T-helper 1 cell treated with Interleukin-12 subunit alpha and Interleukin-12 subunit beta and Interleukin-4 antibody, amounts not matched to agents 30 μg/mL and 1 μg/mL, for 36 hours (primary cell): ENCODE measurements at regions not wholly inside any gene's neighbourhood (a gene's known extent, or its start where the extent isn't known, plus 50 kb on each side); places are given as distances from the start of the nearest gene placed in this dataset.

ENCODE experiments used
- H3K27ac Mint-ChIP-seq: one replicate; pipeline ENCODE4 v1.8.0; 2021; ENCODE audit warnings: mild to moderate bottlenecking, mixed read lengths
- H3K27me3 Mint-ChIP-seq: one replicate; pipeline ENCODE4 v1.8.0; 2021; ENCODE audit warnings: low read depth, mixed read lengths
- H3K36me3 Mint-ChIP-seq: one replicate; pipeline ENCODE4 v1.8.0; 2021; ENCODE audit warnings: low read depth, mixed read lengths
- H3K4me1 Mint-ChIP-seq: one replicate; pipeline ENCODE4 v1.8.0; 2021; ENCODE audit warnings: low read depth, mixed read lengths
- H3K4me3 Mint-ChIP-seq: one replicate; pipeline ENCODE4 v1.8.0; 2021; ENCODE audit warnings: mild to moderate bottlenecking, moderate library complexity, mixed read lengths
- H3K9me3 Mint-ChIP-seq: one replicate; pipeline ENCODE4 v1.8.0; 2021; ENCODE audit warnings: mixed read lengths

DNA sequence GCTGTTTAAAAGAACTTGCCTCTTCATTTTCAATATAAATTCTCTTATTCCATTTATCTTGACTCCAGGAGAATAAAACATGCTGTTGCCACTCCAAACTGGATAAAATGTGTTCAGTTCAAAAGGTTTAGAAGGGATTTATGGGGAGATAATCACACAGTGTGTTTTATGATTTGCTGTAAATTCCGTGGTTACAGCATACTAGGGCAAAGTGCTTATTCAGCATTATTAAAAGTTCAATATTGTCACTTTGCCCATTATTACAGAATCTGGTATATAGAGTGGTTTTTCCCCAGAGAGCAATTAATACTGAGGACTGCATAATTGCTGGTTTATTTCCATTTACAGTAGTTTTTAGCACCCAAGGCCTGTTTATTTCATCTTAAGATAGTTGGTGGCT lies 780.9 kb upstream of the RAG2 start:
- Mint-ChIP-seq H3K36me3 (no peaks in the 10 kb centered on the region), H3K9me3 (peaks cover 28% of the 10 kb centered on the region), H3K4me3 (no peak overlapping the region), H3K27ac (no peak overlapping the region), H3K27me3 (no peaks in the 10 kb centered on the region), H3K4me1 (no peaks in the 10 kb centered on the region)

DNA sequence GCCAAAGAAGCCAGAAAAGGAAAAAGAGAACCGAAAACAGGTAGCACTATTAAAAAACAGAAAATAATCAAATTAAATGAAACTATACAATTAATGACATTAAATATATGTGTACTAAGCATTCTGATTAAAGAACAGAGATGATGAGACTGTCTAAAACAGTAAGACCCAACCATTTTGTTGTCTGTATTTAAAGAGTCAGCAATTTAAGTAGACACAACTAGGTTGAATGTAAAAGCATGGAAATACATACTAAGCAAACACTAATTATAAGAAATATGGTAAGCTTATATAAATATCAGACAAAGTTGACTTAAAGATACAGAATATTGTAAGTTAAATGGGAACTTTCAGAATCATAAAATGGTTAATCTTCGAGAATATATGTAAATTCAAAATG lies 774.6 kb upstream of the RAG2 start:
- Mint-ChIP-seq H3K27me3 (no peaks in the 10 kb centered on the region), H3K4me3 (no peak overlapping the region), H3K27ac (no peak overlapping the region), H3K4me1 (no peaks in the 10 kb centered on the region), H3K9me3 (peaks cover 13% of the 10 kb centered on the region), H3K36me3 (no peaks in the 10 kb centered on the region)

DNA sequence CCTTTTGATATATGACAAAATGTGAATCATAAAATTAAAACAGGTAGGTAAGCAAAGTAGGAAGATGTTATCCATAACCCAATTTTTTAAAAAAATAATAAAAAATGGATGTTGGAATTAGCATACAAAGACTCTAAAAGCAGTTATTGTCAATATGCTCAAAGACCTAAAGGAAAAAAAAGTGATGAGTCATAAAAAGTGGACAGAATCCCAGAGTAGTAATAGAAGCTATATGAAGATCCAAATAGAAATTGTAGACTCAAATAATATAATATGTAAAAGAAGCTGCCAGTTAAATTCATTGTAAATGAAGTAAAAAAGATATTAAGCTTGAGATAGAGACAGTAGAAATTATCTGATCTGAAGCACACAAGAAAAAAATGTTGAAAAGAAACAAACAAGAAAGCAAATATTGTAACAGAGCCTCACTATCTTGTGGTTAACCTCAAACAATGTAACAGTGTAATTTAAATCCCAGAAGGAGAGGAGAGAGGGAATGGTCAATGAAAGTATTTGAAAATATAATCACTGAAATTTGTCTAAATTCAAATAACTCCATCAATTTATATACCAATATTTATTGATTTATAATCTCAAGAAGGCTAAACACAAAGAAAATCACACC lies 773.4 kb upstream of the RAG2 start:
- Mint-ChIP-seq H3K36me3 (no peaks in the 10 kb centered on the region), H3K9me3 (peaks cover 9% of the 10 kb centered on the region), H3K27ac (no peak overlapping the region), H3K27me3 (no peaks in the 10 kb centered on the region), H3K4me1 (no peaks in the 10 kb centered on the region), H3K4me3 (no peak overlapping the region)

DNA sequence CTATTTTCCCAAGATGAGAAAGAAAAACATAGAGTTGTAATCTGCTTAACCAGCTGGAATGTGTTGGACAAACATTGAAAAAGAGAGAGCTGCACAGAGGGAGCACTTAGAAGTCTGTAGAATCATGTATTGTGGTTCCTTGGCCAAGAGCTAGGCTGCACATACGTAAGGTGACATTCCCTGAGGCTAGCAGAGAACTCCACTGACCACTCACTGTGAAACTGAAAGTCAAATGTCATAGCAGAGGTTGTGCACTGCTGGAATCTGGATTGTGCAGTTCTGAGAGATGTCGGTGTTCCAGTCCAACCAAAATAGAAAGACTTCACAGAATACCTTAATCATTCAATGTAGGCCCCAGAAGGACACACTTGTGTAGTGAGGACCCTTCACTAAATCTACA lies 772.8 kb upstream of the RAG2 start:
- peaks cover 3% of the 10 kb centered on the region for H3K9me3 Mint-ChIP-seq
- no peak overlapping the region for H3K27ac Mint-ChIP-seq
- no peaks in the 10 kb centered on the region for H3K4me1 Mint-ChIP-seq
- no peak overlapping the region for H3K4me3 Mint-ChIP-seq
- H3K36me3 Mint-ChIP-seq: no peaks in the 10 kb centered on the region
- no peaks in the 10 kb centered on the region for H3K27me3 Mint-ChIP-seq

DNA sequence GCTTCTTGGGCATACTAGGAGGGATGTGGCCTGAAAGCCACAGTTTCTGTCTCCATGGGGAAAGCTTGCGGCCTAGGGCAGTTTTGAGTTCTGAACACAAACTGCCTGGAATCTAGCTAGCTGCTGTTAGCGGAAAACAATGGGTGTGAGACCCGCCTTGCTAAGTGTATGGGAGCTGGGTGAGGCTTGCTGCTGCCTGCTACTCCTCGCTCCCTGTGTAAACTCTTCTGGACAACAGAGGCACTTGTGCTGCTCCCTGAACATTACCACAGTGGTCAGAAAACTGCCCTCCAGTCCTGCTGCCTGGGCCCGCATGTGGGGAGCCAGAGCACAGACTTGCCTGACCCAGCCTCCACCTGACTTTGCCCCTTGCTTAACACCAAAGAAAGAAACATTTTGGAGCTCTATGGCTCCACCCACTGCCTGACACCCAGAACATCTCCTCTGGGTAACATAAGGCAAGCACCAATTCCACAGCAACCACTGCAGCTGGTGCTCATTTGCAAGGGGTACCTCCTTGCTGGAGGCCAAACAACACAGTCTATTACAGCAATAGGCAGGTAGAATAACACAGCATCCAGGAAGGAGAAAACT lies 766.3 kb upstream of the RAG2 start:
- H3K36me3 Mint-ChIP-seq: no peaks in the 10 kb centered on the region
- H3K27me3 Mint-ChIP-seq: no peaks in the 10 kb centered on the region
- H3K9me3 Mint-ChIP-seq: peaks cover 19% of the 10 kb centered on the region
- no peak overlapping the region for H3K4me3 Mint-ChIP-seq
- H3K4me1 Mint-ChIP-seq: no peaks in the 10 kb centered on the region
- no peak overlapping the region for H3K27ac Mint-ChIP-seq

DNA sequence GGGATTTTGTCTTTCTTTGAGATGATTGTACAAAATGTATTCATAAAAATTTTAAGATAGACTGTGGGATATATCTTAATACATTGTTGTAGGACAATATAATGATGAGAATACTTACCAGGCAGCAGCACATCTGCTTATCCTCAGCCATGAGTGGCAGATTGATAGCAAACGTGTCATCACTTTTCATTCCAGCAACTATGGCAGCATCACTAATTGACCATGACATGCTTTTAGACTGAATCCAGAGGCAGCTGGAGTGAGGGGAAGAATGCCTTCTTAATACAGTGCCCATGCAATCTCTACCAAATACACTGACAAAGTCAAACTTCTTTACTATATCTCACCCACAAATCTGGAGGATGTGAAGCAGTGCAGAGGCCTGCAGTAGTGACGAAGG lies 755.2 kb upstream of the RAG2 start:
- no peak overlapping the region for H3K27ac Mint-ChIP-seq
- H3K27me3 Mint-ChIP-seq: no peaks in the 10 kb centered on the region
- peaks cover 24% of the 10 kb centered on the region for H3K9me3 Mint-ChIP-seq

DNA sequence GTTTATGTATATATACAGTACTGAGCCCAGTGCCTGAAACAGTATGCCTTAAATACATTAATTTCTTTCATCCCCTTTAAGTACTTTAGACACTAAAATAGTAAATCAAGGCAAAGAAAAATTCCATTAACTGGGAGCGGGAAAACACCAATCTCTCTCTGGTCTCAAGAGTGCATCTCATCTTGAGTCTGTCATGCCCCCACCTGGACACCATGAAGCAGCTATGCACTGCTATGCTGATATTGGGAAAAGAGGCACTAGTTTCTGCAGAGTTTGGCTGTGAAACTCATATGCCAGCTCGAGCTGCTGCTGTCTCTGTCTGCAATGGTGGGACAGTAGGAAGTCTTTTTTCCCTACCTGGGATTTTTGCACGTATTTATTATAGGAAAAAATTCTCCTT lies 754.4 kb upstream of the RAG2 start:
- Mint-ChIP-seq H3K27ac (no peak overlapping the region), H3K27me3 (no peaks in the 10 kb centered on the region), H3K4me3 (no peak overlapping the region), H3K36me3 (no peaks in the 10 kb centered on the region), H3K9me3 (peaks cover 17% of the 10 kb centered on the region), H3K4me1 (no peaks in the 10 kb centered on the region)

More for the DNA sequence above, 755.2 kb upstream of the RAG2 start:
- H3K4me3 Mint-ChIP-seq: no peak overlapping the region
- H3K4me1 Mint-ChIP-seq: no peaks in the 10 kb centered on the region
- H3K36me3 Mint-ChIP-seq: no peaks in the 10 kb centered on the region

DNA sequence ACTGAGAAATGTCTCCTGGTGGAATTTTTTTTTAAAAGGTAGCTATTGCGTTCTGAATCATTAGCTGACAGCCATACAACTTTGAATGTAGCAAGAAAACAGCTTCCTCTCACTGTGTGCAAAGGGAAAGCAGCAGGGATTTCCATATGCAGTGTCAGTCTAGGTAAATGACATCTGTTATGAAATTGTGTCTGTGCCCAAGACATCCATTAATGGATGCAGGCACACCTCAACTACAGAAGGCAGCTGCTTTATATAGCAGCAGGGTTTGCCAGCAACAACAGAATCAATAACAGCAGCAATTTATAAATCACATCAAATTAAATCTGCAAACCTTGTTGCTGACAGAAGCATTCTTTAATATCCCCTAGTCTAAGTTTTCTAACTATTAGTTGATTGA lies 745.3 kb upstream of the RAG2 start:
- no peak overlapping the region for H3K27ac Mint-ChIP-seq
- H3K4me3 Mint-ChIP-seq: no peak overlapping the region
- H3K27me3 Mint-ChIP-seq: no peaks in the 10 kb centered on the region
- no peaks in the 10 kb centered on the region for H3K4me1 Mint-ChIP-seq
- H3K9me3 Mint-ChIP-seq: peaks cover 5% of the 10 kb centered on the region
- no peaks in the 10 kb centered on the region for H3K36me3 Mint-ChIP-seq

DNA sequence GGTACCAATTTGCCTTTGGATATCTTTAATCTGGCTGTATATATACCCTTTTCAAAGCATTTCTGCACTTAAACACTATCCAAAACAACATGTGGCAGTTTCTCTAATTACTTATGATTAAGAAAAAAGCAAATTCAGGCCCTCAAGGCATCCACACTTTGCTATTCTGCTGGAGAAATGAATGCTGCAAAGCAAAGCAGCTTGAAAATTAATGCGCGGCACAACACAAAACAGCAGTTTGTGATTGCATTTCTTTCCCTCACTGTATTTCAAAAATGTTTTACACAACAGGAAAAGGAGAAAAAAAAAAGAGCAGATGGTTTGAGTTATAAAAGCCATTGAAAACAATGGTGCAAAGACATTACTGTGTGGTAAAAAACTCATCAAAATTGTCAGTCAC lies 738.4 kb upstream of the RAG2 start:
- H3K4me3 Mint-ChIP-seq: no peak overlapping the region
- H3K9me3 Mint-ChIP-seq: peaks cover 4% of the 10 kb centered on the region
- no peak overlapping the region for H3K27ac Mint-ChIP-seq
- H3K27me3 Mint-ChIP-seq: no peaks in the 10 kb centered on the region
- no peaks in the 10 kb centered on the region for H3K4me1 Mint-ChIP-seq
- no peaks in the 10 kb centered on the region for H3K36me3 Mint-ChIP-seq

DNA sequence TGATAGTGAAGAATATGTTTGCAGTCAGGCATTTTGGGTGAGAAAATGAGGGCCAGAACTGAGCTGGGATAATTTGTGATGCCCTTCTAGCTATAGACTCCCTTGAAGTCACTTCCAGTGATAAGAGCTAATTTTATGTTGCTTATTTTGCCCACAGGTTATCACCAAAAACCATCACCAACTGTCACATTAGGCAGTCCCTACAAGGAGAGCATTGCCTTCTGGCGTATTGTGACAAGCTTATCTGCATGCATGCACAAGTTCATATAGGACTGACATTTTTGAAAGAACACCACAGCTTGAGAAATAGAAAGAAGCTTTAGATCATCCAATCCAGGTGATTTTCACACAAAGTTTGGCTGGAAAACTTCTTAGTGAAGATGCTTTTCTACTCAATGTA lies 735.3 kb upstream of the RAG2 start:
- H3K4me1 Mint-ChIP-seq: no peaks in the 10 kb centered on the region
- H3K27me3 Mint-ChIP-seq: no peaks in the 10 kb centered on the region
- peaks cover 9% of the 10 kb centered on the region for H3K9me3 Mint-ChIP-seq
- no peaks in the 10 kb centered on the region for H3K36me3 Mint-ChIP-seq
- H3K27ac Mint-ChIP-seq: no peak overlapping the region
- no peak overlapping the region for H3K4me3 Mint-ChIP-seq

DNA sequence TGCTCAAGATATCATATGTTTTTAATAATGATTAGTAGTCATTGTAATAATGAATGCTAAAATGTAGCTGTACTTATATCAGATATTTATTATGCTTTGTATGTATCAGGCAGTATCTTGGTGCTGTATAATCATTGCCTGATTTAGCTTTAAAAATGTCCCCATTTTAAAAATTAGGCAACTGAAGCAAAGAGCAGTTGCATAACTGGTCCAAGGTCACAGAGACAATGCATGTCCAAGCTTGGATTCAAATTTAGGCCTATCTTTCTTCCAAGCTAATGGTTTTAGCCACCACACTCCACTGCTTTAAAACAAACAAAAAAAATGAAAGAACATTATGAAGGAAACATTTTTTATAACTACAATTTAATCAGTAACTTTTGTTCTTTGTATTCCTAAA lies 725.8 kb upstream of the RAG2 start:
- H3K4me1 Mint-ChIP-seq: no peaks in the 10 kb centered on the region
- peaks cover 3% of the 10 kb centered on the region for H3K9me3 Mint-ChIP-seq
- H3K4me3 Mint-ChIP-seq: no peak overlapping the region
- H3K27me3 Mint-ChIP-seq: no peaks in the 10 kb centered on the region
- H3K27ac Mint-ChIP-seq: no peak overlapping the region
- H3K36me3 Mint-ChIP-seq: no peaks in the 10 kb centered on the region

DNA sequence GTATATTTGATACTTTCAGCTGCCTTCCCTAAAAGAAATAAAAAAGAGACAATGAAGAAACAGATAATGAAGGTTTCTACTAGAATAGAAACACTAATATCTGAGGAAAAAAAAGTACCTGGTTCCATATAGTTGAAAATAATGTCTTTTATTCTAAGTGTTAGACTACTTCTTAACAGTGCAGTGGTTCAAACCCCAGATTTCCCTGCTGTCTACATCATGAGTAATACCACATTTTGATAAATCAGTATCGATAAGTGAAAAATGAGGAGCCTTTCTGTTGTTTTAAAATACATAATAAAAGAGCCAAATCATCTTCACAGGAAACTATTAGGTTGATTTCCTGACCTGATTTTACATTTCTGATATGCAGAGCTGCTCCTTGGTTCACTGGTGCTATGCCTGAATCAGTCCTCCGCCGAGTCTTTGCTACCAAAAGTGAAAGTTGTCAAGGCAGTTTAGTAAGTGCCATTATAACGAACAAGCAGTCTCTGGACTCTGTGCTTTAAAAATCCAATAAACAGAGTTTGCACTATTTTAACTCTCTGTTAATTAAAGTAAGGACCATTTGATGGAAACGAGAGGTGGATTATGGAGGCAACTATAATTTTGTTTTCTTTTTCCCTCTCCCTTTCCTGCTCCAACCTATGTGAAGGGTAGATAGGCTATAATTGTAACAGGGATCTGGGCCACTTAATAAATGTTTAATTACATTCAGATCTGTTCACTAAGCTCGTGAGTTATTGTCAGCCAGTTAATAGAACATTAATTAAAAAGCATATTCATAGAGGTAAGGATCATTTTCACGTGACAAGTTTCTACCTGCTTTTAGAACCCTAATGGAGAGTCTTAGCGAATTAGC lies 724.5 kb upstream of the RAG2 start:
- H3K4me3 Mint-ChIP-seq: no peak overlapping the region
- H3K27ac Mint-ChIP-seq: no peak overlapping the region
- no peaks in the 10 kb centered on the region for H3K36me3 Mint-ChIP-seq
- H3K9me3 Mint-ChIP-seq: no peaks in the 10 kb centered on the region
- no peaks in the 10 kb centered on the region for H3K4me1 Mint-ChIP-seq
- no peaks in the 10 kb centered on the region for H3K27me3 Mint-ChIP-seq

DNA sequence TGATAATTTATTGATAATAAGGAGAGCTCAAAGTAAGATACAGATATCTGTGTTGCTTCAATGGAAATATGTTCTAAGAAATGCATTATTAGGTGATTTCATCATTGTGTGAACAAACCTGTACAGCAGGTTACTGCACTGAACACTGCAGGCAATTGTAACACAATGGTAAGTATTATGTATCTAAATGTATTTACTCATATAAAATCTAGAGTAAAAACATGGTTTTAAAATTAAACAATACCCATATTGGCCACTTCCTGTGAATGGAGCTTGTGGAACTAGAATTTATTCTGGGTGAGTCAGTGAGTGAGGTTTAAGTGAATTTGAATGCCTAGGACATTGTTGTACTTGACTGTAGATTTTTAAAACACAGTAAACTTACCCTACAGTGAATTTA lies 722.9 kb upstream of the RAG2 start:
- H3K4me1 Mint-ChIP-seq: no peaks in the 10 kb centered on the region
- no peak overlapping the region for H3K4me3 Mint-ChIP-seq
- no peaks in the 10 kb centered on the region for H3K36me3 Mint-ChIP-seq
- no peaks in the 10 kb centered on the region for H3K9me3 Mint-ChIP-seq
- no peaks in the 10 kb centered on the region for H3K27me3 Mint-ChIP-seq
- H3K27ac Mint-ChIP-seq: no peak overlapping the region

DNA sequence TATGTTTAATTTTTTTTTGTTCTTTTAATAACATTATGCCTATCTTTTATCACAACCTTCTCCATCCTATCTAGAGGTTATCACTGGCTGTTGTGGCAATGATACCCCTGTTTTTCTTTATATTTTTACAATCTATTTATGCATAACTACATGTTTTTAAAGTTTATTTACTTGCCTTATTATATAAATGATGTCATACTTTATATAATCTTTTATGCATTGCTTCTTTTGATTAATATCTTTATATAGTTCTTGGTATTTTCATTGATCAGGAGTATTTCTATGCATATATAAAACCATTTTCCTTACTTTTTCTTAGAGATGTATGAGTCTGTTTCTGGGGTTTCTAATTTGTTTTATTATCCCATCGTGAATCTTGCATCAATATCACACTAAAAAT lies 719.8 kb upstream of the RAG2 start:
- Mint-ChIP-seq H3K36me3 (no peaks in the 10 kb centered on the region), H3K27ac (no peak overlapping the region), H3K9me3 (peaks cover 10% of the 10 kb centered on the region), H3K4me3 (no peak overlapping the region), H3K4me1 (no peaks in the 10 kb centered on the region), H3K27me3 (no peaks in the 10 kb centered on the region)

DNA sequence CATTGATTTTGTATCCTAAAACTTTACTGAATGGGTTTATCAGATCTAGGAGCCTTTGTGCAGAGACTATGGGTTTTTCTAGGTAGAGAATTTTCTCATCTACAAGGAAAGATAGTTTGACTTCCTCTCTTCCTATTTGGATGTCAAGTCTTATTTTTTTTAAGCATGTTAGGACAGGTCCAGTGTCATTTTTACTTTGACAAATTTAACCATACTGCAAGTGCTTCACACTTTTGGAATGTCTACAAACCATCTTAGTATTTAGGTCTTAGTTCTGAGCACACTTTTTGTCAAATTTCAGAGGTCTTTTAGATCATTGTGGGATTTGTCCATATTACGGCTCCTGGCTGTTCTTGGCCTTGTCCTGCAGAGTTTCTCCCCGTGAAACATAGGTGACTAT lies 715.2 kb upstream of the RAG2 start:
- Mint-ChIP-seq H3K27me3 (no peaks in the 10 kb centered on the region), H3K36me3 (no peaks in the 10 kb centered on the region), H3K27ac (no peak overlapping the region), H3K4me1 (no peaks in the 10 kb centered on the region), H3K4me3 (no peak overlapping the region), H3K9me3 (peaks cover 15% of the 10 kb centered on the region)
